GM12878 (cell line): ENCODE measurements at regions not wholly inside any gene's neighbourhood (a gene's known extent, or its start where the extent isn't known, plus 50 kb on each side); places are given as distances from the start of the nearest gene placed in this dataset.

Source experiments
- ATF7 ChIP-seq: fragments of 450-650 bp; IDR thresholded peaks from 2 replicates; pipeline ENCODE4 v1.6.1; 2016; ENCODE audit warnings: low read depth, mild to moderate bottlenecking
- CBX3 ChIP-seq: fragments of 200-600 bp; sonication (generic); IDR thresholded peaks from 2 replicates; pipeline ENCODE4 v1.6.1; 2016; ENCODE audit warnings: low read depth, borderline replicate concordance
- CUX1 ChIP-seq: IDR thresholded peaks from 2 replicates; pipeline ENCODE4 v1.6.1; 2012; ENCODE audit warnings: improper control_type of control experiment, low read depth, low read length; ENCODE audit not compliant: insufficient replicate concordance
- ELK1 ChIP-seq: IDR thresholded peaks from 2 replicates; pipeline ENCODE4 v1.6.1; 2012; ENCODE audit warnings: low read depth, low read length, improper control_type of control experiment
- NBN ChIP-seq: fragments of 450-650 bp; IDR thresholded peaks from 2 replicates; pipeline ENCODE4 v1.6.1; 2016
- PBX3 ChIP-seq: IDR thresholded peaks from 2 replicates; pipeline ENCODE4 v1.6.1; 2011; ENCODE audit warnings: mild to moderate bottlenecking, low read depth, low read length, moderate library complexity; ENCODE audit not compliant: insufficient replicate concordance
- RBBP5 ChIP-seq: fragments of 200-600 bp; sonication (generic); conservative IDR thresholded peaks from 2 replicates; pipeline ENCODE4 v1.6.1; 2016
- RUNX3 ChIP-seq: IDR thresholded peaks from 2 replicates; pipeline ENCODE4 v1.6.1; 2012; ENCODE audit warnings: low read length, inconsistent platforms
- SMAD1 ChIP-seq: fragments of 450-650 bp; IDR thresholded peaks from 2 replicates; pipeline ENCODE4 v1.6.1; 2018; ENCODE audit warnings: mild to moderate bottlenecking, low read depth; ENCODE audit not compliant: partially characterized antibody
- SMARCA5 ChIP-seq: fragments of 450-650 bp; IDR thresholded peaks from 2 replicates; pipeline ENCODE4 v1.6.1; 2017; ENCODE audit warnings: mild to moderate bottlenecking
- SUZ12 ChIP-seq: fragments of 200-600 bp; sonication (generic); IDR thresholded peaks from one replicate; pipeline ENCODE4 v1.6.1; 2018; ENCODE audit warnings: antibody characterized with exemption, mild to moderate bottlenecking; ENCODE audit not compliant: unreplicated experiment
- TBL1XR1 ChIP-seq: IDR thresholded peaks from 2 replicates; pipeline ENCODE4 v1.6.1; 2012; ENCODE audit warnings: low read depth, low read length, improper control_type of control experiment

- TF ChIP-seq CUX1 (no peak), RBBP5 (no peak), SMAD1 (no peak), SMARCA5 (no peak), RUNX3 (no peak), PBX3 (no peak), SUZ12 (no peak), CBX3 (no peak), TBL1XR1 (no peak), ELK1 (no peak), NBN (no peak), ATF7 (no peak)
Measured at GRCh38 chr13:106755542-106755941, 187.6 kb upstream of the ARGLU1 start (continued).
